Gastrocnemius medialis (tissue), 4 donors: ENCODE measurements at regions not wholly inside any gene's neighbourhood (a gene's known extent, or its start where the extent isn't known, plus 50 kb on each side); places are given as distances from the start of the nearest gene placed in this dataset.

Experiments
- ATAC-seq, 2 donors: fragments of 150-250 bp; one replicate each; pipeline ENCODE4 v1.9.1; 2016
- DNase-seq, 2 donors: peaks; one replicate each; pipeline ENCODE4 v3.0.0-alpha.2; 2019
- H3K27ac ChIP-seq, 4 donors: fragments of 200-600 bp; sonication (generic); 1 replicate in 1 of 4; 2 replicates in 3 of 4; pipeline ENCODE4 v1.5.1; 2016 to 2018; ENCODE audit warnings: mild to moderate bottlenecking in 2 of 4, moderate library complexity in 1 of 4
- H3K27me3 ChIP-seq, 3 donors: fragments of 200-600 bp; sonication (generic) in 2 of 3; 1 replicate in 1 of 3; 2 replicates in 2 of 3; pipeline versions ENCODE4 v1.5.1 to v1.6.0; 2016 to 2019; ENCODE audit warnings: mild to moderate bottlenecking in 1 of 3, moderate library complexity in 1 of 3
- H3K36me3 ChIP-seq, 2 donors: fragments of 200-600 bp; sonication (generic) in 1 of 2; one replicate each; pipeline ENCODE4 v1.5.1; 2017 to 2018
- H3K4me1 ChIP-seq, 2 donors: fragments of 200-600 bp; sonication (generic) in 1 of 2; one replicate each; pipeline ENCODE4 v1.5.1; 2016 to 2017; ENCODE audit warnings: mild to moderate bottlenecking in 2 of 2
- H3K4me3 ChIP-seq, 4 donors: fragments of 200-600 bp; sonication (generic) in 3 of 4; 1 replicate in 1 of 4; 2 replicates in 3 of 4; pipeline ENCODE4 v1.5.1; 2016 to 2019; ENCODE audit warnings: mild to moderate bottlenecking in 2 of 4
- H3K9me3 ChIP-seq, 3 donors: fragments of 200-600 bp; sonication (generic) in 2 of 3; 1 replicate in 1 of 3; 2 replicates in 2 of 3; pipeline ENCODE4 v1.5.1; 2016 to 2019
- POLR2A ChIP-seq, 2 donors: fragments of 450-650 bp; IDR thresholded peaks; one replicate each; pipeline ENCODE4 v1.6.1; 2017; ENCODE audit warnings: antibody characterized with exemption in 2 of 2, mild to moderate bottlenecking in 2 of 2, moderate library complexity in 2 of 2
- in situ Hi-C, 4 donors: fragments of 200-750 bp; cut with MboI; loops; one replicate each; pipeline versions ENCODE4 v1.15.0 to v1.8.0; 2017; ENCODE audit warnings: low sequenced_read_pairs in 4 of 4
- intact Hi-C: fragments of 100-400 bp; cut with DNase I; formaldehyde crosslinking; loops from one replicate; pipeline ENCODE4 v1.15.1; 2023; ENCODE audit warnings: low total_unique reads
- TF ChIP-seq, protein P1 (sequence below), 5 experiments: fragments of 450-650 bp in 3 of 5; fragments of 200-600 bp in 2 of 5; sonication (generic) in 2 of 5; IDR thresholded peaks in 4 of 5; conservative IDR thresholded peaks in 1 of 5; 1 replicate in 4 of 5; 2 replicates in 1 of 5; pipeline ENCODE4 v1.5.1; 2016 to 2019; ENCODE audit warnings: antibody characterized with exemption in 5 of 5, mild to moderate bottlenecking in 3 of 5, moderate library complexity in 3 of 5

- ATAC-seq, result no peak
- H3K4me3 ChIP-seq, result no peak overlapping the region
- TF ChIP-seq, protein P1, sequence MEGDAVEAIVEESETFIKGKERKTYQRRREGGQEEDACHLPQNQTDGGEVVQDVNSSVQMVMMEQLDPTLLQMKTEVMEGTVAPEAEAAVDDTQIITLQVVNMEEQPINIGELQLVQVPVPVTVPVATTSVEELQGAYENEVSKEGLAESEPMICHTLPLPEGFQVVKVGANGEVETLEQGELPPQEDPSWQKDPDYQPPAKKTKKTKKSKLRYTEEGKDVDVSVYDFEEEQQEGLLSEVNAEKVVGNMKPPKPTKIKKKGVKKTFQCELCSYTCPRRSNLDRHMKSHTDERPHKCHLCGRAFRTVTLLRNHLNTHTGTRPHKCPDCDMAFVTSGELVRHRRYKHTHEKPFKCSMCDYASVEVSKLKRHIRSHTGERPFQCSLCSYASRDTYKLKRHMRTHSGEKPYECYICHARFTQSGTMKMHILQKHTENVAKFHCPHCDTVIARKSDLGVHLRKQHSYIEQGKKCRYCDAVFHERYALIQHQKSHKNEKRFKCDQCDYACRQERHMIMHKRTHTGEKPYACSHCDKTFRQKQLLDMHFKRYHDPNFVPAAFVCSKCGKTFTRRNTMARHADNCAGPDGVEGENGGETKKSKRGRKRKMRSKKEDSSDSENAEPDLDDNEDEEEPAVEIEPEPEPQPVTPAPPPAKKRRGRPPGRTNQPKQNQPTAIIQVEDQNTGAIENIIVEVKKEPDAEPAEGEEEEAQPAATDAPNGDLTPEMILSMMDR (IDR thresholded peaks at IDR 0.05 in 4 of 5, conservative IDR thresholded peaks at IDR 0.05 in 1 of 5), result no peak
- TF ChIP-seq POLR2A (IDR thresholded peaks at IDR 0.05), result no peak
- DNase-seq, result no peak
- intact Hi-C loops (no loop called here), in situ Hi-C loops (no loop called here)
- no peaks in the 10 kb centered on the region for H3K36me3 ChIP-seq
- no peaks in the 10 kb centered on the region for H3K27me3 ChIP-seq
- H3K4me1 ChIP-seq, result no peaks in the 10 kb centered on the region
- no peaks in the 10 kb centered on the region for H3K9me3 ChIP-seq
- H3K27ac ChIP-seq, result no peak overlapping the region
These were observed 459.2 kb downstream of the RNF144B start for GRCh38 chr6:18846327-18846726.

GRCh38 chr6:18861204-18861603 is 474.1 kb downstream of the RNF144B start:
- no peak for ATAC-seq
- TF ChIP-seq, protein P1 (IDR thresholded peaks at IDR 0.05 in 4 of 5, conservative IDR thresholded peaks at IDR 0.05 in 1 of 5), result no peak
- no peak for TF ChIP-seq POLR2A (IDR thresholded peaks at IDR 0.05)
- no peak overlapping the region for H3K4me3 ChIP-seq
- no peaks in the 10 kb centered on the region for H3K27me3 ChIP-seq
- no peak for DNase-seq
- intact Hi-C loops (no loop called here), in situ Hi-C loops (no loop called here)
- no peaks in the 10 kb centered on the region for H3K9me3 ChIP-seq
- H3K4me1 ChIP-seq, result no peaks in the 10 kb centered on the region
- H3K27ac ChIP-seq, result no peak overlapping the region
- H3K36me3 ChIP-seq, result no peaks in the 10 kb centered on the region

DNA sequence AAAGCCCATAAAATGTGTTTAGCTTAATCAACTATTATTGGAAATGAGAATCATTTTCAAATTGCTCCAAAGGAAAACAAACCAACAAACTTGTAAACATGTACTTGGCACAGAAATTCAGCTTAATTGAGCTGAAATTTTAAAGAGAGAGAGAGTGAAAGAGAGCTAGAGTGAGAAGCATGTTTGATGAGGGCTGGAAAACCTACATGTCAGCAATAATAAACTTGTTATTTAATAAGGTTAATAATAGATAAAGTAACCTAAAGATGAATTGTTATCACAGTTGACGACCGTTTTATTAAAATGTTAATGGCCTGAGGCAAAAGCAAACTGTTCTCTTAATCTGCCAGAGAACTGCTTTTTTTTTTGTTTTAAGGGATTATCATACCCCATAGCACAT is 496.1 kb downstream of the RNF144B start:
- Histone ChIP-seq H3K9me3 (no peaks in the 10 kb centered on the region), H3K36me3 (no peaks in the 10 kb centered on the region), H3K4me3 (no peak overlapping the region), H3K27ac (no peak overlapping the region), H3K4me1 (no peaks in the 10 kb centered on the region), H3K27me3 (no peaks in the 10 kb centered on the region)
- in situ Hi-C loops, result no loop called here
- DNase-seq (no peak), ATAC-seq (no peak)
- intact Hi-C loops, result no loop called here
- TF ChIP-seq, protein P1 (IDR thresholded peaks at IDR 0.05 in 4 of 5, conservative IDR thresholded peaks at IDR 0.05 in 1 of 5), result no peak
- TF ChIP-seq POLR2A (IDR thresholded peaks at IDR 0.05), result no peak

DNA sequence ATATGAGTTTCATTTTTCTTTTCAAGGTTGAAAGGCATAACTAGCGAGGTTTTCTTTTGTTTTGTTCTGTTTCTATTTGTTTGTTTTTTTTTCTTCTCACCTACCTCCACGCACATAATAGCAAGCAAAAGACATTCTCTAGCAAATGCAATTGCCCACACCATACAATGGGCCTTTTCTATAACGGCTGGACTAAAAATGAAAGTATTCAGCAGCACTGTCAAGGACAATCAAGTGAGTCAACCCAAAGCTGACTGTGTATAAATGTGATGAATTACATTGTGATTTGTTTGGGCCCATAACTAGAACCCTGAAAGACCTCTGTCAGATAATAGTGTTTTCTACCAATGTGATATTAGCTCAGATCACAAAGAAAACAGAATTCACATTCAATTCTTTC is 496.7 kb downstream of the RNF144B start:
- ATAC-seq, result no peak
- in situ Hi-C loops, result no loop called here

More for the DNA sequence above, 496.7 kb downstream of the RNF144B start:
- Histone ChIP-seq H3K27ac (no peak overlapping the region), H3K4me3 (no peak overlapping the region), H3K27me3 (no peaks in the 10 kb centered on the region), H3K9me3 (no peaks in the 10 kb centered on the region), H3K36me3 (no peaks in the 10 kb centered on the region), H3K4me1 (no peaks in the 10 kb centered on the region)
- intact Hi-C loops, result no loop called here
- TF ChIP-seq, protein P1 (IDR thresholded peaks at IDR 0.05 in 4 of 5, conservative IDR thresholded peaks at IDR 0.05 in 1 of 5), result no peak
- TF ChIP-seq POLR2A (IDR thresholded peaks at IDR 0.05), result no peak
- no peak for DNase-seq
